Neuronal stem cell (in vitro differentiated cells): ENCODE measurements at regions not wholly inside any gene's neighbourhood (a gene's known extent, or its start where the extent isn't known, plus 50 kb on each side); places are given as distances from the start of the nearest gene placed in this dataset.

Source experiments
- DNase-seq: peaks from one replicate; pipeline ENCODE4 v3.0.0-alpha.2; 2013; ENCODE audit warnings: low spot score
- H2AFZ ChIP-seq: one replicate; pipeline ENCODE4 v1.6.1; 2013; ENCODE audit warnings: mild to moderate bottlenecking, low read length, inconsistent platforms
- H2AK5ac ChIP-seq: 2 replicates; pipeline ENCODE4 v1.6.1; 2013; ENCODE audit warnings: low read depth, mild to moderate bottlenecking, inconsistent platforms, low read length, moderate library complexity, mixed read lengths
- H2BK120ac ChIP-seq: 2 replicates; pipeline ENCODE4 v1.6.1; 2013; ENCODE audit warnings: low read depth, mild to moderate bottlenecking, inconsistent platforms, low read length, moderate library complexity, mixed read lengths
- H2BK12ac ChIP-seq: one replicate; pipeline ENCODE4 v1.6.1; 2013; ENCODE audit warnings: low read length, inconsistent platforms
- H2BK15ac ChIP-seq: 2 replicates; pipeline ENCODE4 v1.6.1; 2013; ENCODE audit warnings: mild to moderate bottlenecking, low read length, inconsistent platforms, mixed read lengths
- H2BK5ac ChIP-seq: one replicate; pipeline ENCODE4 v1.6.1; 2013; ENCODE audit warnings: inconsistent platforms, mild to moderate bottlenecking, low read length, moderate library complexity
- H3K14ac ChIP-seq: one replicate; pipeline ENCODE4 v1.6.1; 2013; ENCODE audit warnings: low read length, inconsistent platforms
- H3K18ac ChIP-seq: 2 replicates; pipeline ENCODE4 v1.6.1; 2013; ENCODE audit warnings: low read length, inconsistent platforms
- H3K23ac ChIP-seq: 2 replicates; pipeline ENCODE4 v1.6.1; 2013; ENCODE audit warnings: low read depth, mild to moderate bottlenecking, mixed read lengths, low read length, inconsistent platforms; ENCODE audit not compliant: poor library complexity
- H3K27ac ChIP-seq: replicated peaks from 3 replicates; pipeline ENCODE4 v1.5.1; 2013; ENCODE audit warnings: low read length, inconsistent platforms
- H3K27me3 ChIP-seq, 3 experiments: 2 replicates each; pipeline ENCODE4 v1.6.1; 2013; ENCODE audit warnings: low read length in 3 of 3, mild to moderate bottlenecking in 2 of 3, inconsistent platforms in 1 of 3, low read depth in 1 of 3, mixed read lengths in 1 of 3, moderate library complexity in 1 of 3; ENCODE audit not compliant: control insufficient read depth in 3 of 3, insufficient read depth in 3 of 3
- H3K36me3 ChIP-seq, 2 donors: replicated peaks in 1 of 2; 2 replicates each; pipeline ENCODE4 v1.6.1; 2013; ENCODE audit warnings: low read length in 2 of 2; ENCODE audit not compliant: control insufficient read depth in 2 of 2, insufficient read depth in 2 of 2
- H3K4ac ChIP-seq: 2 replicates; pipeline ENCODE4 v1.6.1; 2013; ENCODE audit warnings: inconsistent platforms, mild to moderate bottlenecking, low read length, moderate library complexity
- H3K4me1 ChIP-seq, 2 donors: 1 replicate in 1 of 2; 2 replicates in 1 of 2; pipeline ENCODE4 v1.6.1; 2013; ENCODE audit warnings: low read length in 2 of 2, low read depth in 1 of 2; ENCODE audit not compliant: control insufficient read depth in 2 of 2, insufficient read depth in 1 of 2
- H3K4me2 ChIP-seq: one replicate; pipeline ENCODE4 v1.6.1; 2013; ENCODE audit warnings: mild to moderate bottlenecking, low read length, inconsistent platforms; ENCODE audit not compliant: insufficient read depth, poor library complexity, severe bottlenecking
- H3K4me3 ChIP-seq, 2 donors: 2 replicates each; pipeline ENCODE4 v1.5.1; 2013; ENCODE audit warnings: low read length in 2 of 2, mild to moderate bottlenecking in 2 of 2, inconsistent platforms in 1 of 2, moderate library complexity in 1 of 2
- H3K79me1 ChIP-seq: one replicate; pipeline ENCODE4 v1.6.1; 2013; ENCODE audit warnings: low read depth, mild to moderate bottlenecking, inconsistent platforms, low read length, moderate library complexity
- H3K9ac ChIP-seq: one replicate; pipeline ENCODE4 v1.6.1; 2013; ENCODE audit warnings: mild to moderate bottlenecking, low read depth, low read length, inconsistent platforms; ENCODE audit not compliant: poor library complexity
- H3K9me3 ChIP-seq, 2 donors: replicated peaks in 1 of 2; 2 replicates each; pipeline versions ENCODE3 to v1.6.1; 2013; ENCODE audit warnings: low read length in 2 of 2, mild to moderate bottlenecking in 2 of 2, inconsistent platforms in 1 of 2, low read depth in 1 of 2, mixed read lengths in 1 of 2, moderate library complexity in 1 of 2; ENCODE audit not compliant: control insufficient read depth in 2 of 2, insufficient read depth in 1 of 2
- H4K8ac ChIP-seq: one replicate; pipeline ENCODE4 v1.6.1; 2013; ENCODE audit warnings: low read depth, mild to moderate bottlenecking, inconsistent platforms, low read length, moderate library complexity
- H4K91ac ChIP-seq: one replicate; pipeline ENCODE4 v1.6.1; 2013; ENCODE audit warnings: low read length, low read depth, mild to moderate bottlenecking, inconsistent platforms; ENCODE audit not compliant: poor library complexity
- WGBS, 2 donors: extraction: QIAGEN DNeasy Blood & Tissue Kit; methylation state at CpG; one replicate each; pipeline ENCODE4 v1.1.7; 2013; ENCODE audit warnings: missing lambda C conversion rate in 2 of 2, mixed read lengths in 1 of 2; ENCODE audit not compliant: insufficient read length in 2 of 2, insufficient replicate concordance in 1 of 2; ENCODE audit errors: extremely low coverage in 2 of 2; 5-methylcytosine and 5-hydroxymethylcytosine counted together

DNA sequence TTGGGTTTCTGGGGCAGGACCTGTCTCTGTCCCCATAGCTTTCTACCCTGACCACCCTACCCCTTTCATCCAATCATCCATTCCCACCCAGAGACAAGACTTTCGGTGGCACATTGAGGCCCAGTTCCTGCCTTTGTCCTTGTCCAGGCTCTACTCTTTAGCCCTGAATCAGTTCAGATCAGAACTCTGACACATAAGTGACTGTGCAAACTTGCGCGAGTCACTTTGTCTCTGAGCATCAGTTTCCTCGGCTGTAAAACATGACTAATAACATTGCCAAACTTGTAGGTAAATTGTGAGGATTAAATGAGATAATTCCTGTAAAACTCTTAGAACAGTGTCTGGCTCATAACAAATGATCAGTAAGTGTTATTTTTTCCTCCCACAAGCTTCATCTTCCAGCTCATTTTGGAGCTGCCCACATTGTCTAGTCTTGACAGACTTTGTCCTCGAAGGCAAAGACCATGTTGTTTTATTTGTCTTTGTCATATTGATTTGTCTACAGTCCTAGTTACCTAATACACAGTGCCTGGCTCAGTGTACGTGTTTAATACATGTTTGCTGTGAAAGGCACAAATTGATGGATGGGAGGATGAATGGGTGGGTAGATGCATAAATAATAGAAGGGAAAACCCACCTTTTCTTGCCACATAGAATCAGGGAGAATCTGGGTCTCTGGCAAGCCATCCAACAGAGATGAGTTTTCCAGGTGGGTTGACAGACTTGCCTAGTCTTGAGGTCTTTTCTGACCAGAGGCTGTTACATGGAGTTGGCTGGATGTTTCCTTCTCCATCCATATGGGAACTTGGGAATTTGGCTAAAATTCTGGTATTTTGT is 262.9 kb downstream of the OMA1 start:
- no peak overlapping the region for H4K8ac ChIP-seq
- no peak overlapping the region for H2BK15ac ChIP-seq
- H3K4me1 ChIP-seq = peaks cover 6 to 7% of the 10 kb centered on the region in 2 donors
- no peak overlapping the region for H2BK12ac ChIP-seq
- H3K27me3 ChIP-seq = no peaks in the 10 kb centered on the region
- H3K4me3 ChIP-seq = no peak overlapping the region
- no peaks in the 10 kb centered on the region for H3K79me1 ChIP-seq
- H3K23ac ChIP-seq = no peak overlapping the region
- no peak overlapping the region for H4K91ac ChIP-seq
- no peak overlapping the region for H2BK5ac ChIP-seq
- no peak overlapping the region for H3K4ac ChIP-seq
- WGBS, 2 donors = no CpG with 5 or more reads among the region's 6 CpGs
- no peak overlapping the region for H2BK120ac ChIP-seq
- no peak overlapping the region for H3K27ac ChIP-seq
- H2AK5ac ChIP-seq = no peak overlapping the region
- no peaks in the 10 kb centered on the region for H3K9me3 ChIP-seq
- H3K4me2 ChIP-seq = no peak overlapping the region
- no peak overlapping the region for H3K18ac ChIP-seq
- H2AFZ ChIP-seq = no peak overlapping the region
- no peak for DNase-seq
- no peak overlapping the region for H3K9ac ChIP-seq
- H3K14ac ChIP-seq = no peak overlapping the region
- no peaks in the 10 kb centered on the region for H3K36me3 ChIP-seq

DNA sequence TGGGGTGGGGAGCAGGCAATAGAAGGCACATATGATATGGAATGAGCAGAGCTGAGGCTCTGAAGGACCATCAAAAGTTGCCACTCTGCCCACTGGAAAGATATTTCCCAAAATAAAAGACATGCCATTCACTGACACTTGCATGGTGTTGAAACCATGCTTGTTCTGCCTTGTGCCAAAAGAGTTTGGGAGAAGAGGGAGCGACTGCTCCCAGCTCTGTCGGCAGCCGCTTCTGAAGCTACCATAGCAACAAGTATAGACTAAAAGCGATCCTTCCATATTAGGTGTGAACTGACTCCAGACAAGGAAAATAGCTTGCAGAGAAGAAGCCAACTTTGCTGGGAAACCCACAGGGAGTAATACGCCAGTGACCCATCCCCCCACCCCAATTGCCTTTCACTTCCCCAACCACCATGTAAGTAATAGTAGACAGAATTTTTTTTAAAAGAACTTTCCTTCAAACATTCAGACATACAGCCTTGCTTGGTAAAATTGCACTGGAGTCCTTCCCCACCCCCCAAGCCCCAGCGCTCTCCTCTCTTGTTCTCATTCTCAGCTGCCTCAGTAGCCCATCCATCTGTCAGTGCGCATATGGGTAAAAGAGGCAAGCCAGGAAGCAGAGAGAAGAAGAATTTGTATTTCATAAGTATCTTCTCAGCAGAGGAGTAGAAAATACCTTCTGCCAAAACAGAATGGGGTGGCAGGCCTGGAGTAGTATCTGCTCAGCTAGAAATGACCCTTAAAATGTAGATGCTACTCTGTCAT is 263.7 kb downstream of the OMA1 start:
- H3K4me3 ChIP-seq = no peak overlapping the region
- no peaks in the 10 kb centered on the region for H3K27me3 ChIP-seq

DNA sequence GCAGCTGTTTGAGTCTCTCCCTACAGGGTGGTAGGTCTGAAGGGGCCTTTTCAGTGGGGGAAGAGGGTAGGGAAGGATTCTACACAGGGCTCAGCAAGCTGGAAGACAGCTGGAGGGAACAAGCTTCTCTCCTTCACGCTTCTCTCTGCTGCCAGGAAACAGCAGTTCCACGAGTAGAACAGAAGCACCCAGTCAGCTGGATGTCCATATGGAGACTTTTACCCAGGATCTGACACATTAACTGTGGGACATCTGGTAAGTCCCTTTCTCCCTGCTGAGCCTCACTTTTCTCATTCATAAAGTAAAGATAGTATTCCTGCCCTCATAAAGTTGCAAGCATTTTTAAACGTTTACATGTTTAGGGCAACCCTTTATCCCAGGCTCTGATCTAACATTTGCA is 280.3 kb downstream of the OMA1 start:
- Histone ChIP-seq H3K9me3 (no peaks in the 10 kb centered on the region), H2AFZ (no peak overlapping the region), H3K4me3 (no peak overlapping the region), H2BK12ac (no peak overlapping the region), H3K4me2 (no peak overlapping the region), H2BK120ac (no peak overlapping the region), H4K8ac (no peak overlapping the region), H3K27ac (no peak overlapping the region), H3K79me1 (no peaks in the 10 kb centered on the region), H4K91ac (no peak overlapping the region), H3K4ac (no peak overlapping the region), H3K9ac (no peak overlapping the region), H2BK15ac (no peak overlapping the region), H3K27me3 (peaks cover 0 to 5% (median 0%) of the 10 kb centered on the region in 3 experiments), H3K36me3 (no peaks in the 10 kb centered on the region), H3K18ac (no peak overlapping the region), H2BK5ac (no peak overlapping the region), H3K4me1 (no peaks in the 10 kb centered on the region), H2AK5ac (no peak overlapping the region), H3K14ac (no peak overlapping the region), H3K23ac (no peak overlapping the region)
- no CpG with 5 or more reads among the region's 3 CpGs for WGBS, 2 donors
- DNase-seq = no peak

More for the DNA sequence above, 263.7 kb downstream of the OMA1 start:
- H4K8ac ChIP-seq = no peak overlapping the region
- no peak overlapping the region for H3K14ac ChIP-seq
- no peak overlapping the region for H2AK5ac ChIP-seq
- no peak overlapping the region for H2AFZ ChIP-seq
- no peaks in the 10 kb centered on the region for H3K9me3 ChIP-seq
- no peak overlapping the region for H3K18ac ChIP-seq
- no peaks in the 10 kb centered on the region for H3K79me1 ChIP-seq
- H3K4ac ChIP-seq = no peak overlapping the region
- H3K23ac ChIP-seq = no peak overlapping the region
- H3K27ac ChIP-seq = no peak overlapping the region
- H3K4me1 ChIP-seq = peaks cover 6 to 7% of the 10 kb centered on the region in 2 donors
- H3K36me3 ChIP-seq = no peaks in the 10 kb centered on the region
- H3K4me2 ChIP-seq = no peak overlapping the region
- H2BK120ac ChIP-seq = no peak overlapping the region
- no CpG with 5 or more reads among the region's 7 CpGs for WGBS, 2 donors
- no peak overlapping the region for H2BK12ac ChIP-seq
- no peak overlapping the region for H4K91ac ChIP-seq
- no peak overlapping the region for H2BK5ac ChIP-seq
- no peak for DNase-seq
- H2BK15ac ChIP-seq = no peak overlapping the region
- no peak overlapping the region for H3K9ac ChIP-seq

DNA sequence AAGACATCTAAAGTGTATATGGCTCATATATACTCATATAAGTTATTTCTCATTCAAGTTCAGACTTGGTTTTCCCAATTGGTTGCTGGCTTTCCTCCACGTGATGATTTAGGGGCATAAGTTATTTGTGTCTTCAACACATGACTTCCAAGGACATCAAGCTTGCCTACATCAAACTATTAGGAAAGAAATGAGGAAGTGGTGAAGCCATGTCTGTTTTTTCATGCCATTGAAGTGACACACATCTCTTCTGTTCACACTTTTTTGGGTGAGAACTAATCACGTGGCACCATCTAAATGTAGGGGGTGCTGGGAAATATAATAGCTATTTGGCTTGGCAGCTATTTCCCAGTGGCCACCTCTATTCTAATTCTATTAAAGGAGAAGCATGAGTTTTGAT is 282.1 kb downstream of the OMA1 start:
- WGBS, 2 donors = no CpG with 5 or more reads among the region's 2 CpGs
- peaks cover 0 to 5% (median 0%) of the 10 kb centered on the region in 3 experiments for H3K27me3 ChIP-seq
- no peak overlapping the region for H2BK5ac ChIP-seq
- no peaks in the 10 kb centered on the region for H3K36me3 ChIP-seq
- H3K4me2 ChIP-seq = no peak overlapping the region
- H3K23ac ChIP-seq = no peak overlapping the region
- no peak overlapping the region for H2BK120ac ChIP-seq
- H3K4me3 ChIP-seq = no peak overlapping the region
- H3K9me3 ChIP-seq = no peaks in the 10 kb centered on the region
- H3K4ac ChIP-seq = no peak overlapping the region
- no peak overlapping the region for H3K18ac ChIP-seq
- H3K79me1 ChIP-seq = no peaks in the 10 kb centered on the region
- H3K14ac ChIP-seq = no peak overlapping the region
- no peak overlapping the region for H2AK5ac ChIP-seq
- DNase-seq = no peak
- no peak overlapping the region for H3K9ac ChIP-seq
- no peak overlapping the region for H2BK12ac ChIP-seq
- no peak overlapping the region for H3K27ac ChIP-seq
- no peak overlapping the region for H2BK15ac ChIP-seq
- no peak overlapping the region for H2AFZ ChIP-seq
- H3K4me1 ChIP-seq = peaks cover 0 to 2% of the 10 kb centered on the region in 2 donors
- H4K8ac ChIP-seq = no peak overlapping the region
- no peak overlapping the region for H4K91ac ChIP-seq
